Kidney tubule cell (primary cell): ENCODE measurements at regions not wholly inside any gene's neighbourhood (a gene's known extent, or its start where the extent isn't known, plus 50 kb on each side); places are given as distances from the start of the nearest gene placed in this dataset.

Experiments used
- DNase-seq: peaks from one replicate; pipeline ENCODE4 v3.0.0-alpha.2; 2018; ENCODE audit warnings: low spot score

DNA sequence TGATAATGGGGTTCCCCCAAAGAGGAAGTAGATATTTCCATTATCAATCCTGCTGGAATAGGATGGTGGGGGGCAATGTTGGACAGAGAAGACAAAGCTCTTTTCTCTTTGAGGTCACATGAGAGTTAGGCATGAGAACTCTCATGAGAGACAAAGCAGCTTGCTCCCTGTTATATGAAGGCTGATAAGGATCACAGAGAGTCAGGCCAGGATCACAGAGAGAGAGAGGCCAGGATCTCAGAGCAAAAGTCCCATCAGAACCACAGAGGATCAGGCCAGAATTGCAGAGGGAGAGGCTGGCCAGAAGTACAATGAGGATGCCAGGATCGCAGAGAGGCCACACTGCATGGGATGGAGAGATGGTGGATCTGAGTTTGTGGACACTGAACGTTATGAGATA is 457.1 kb downstream of the LPIN1 start:
- no peak for DNase-seq

- no peak for DNase-seq
These were observed 458.7 kb downstream of the LPIN1 start for GRCh38 chr2:12205086-12205485.

- DNase-seq = no peak
These were observed 461.1 kb downstream of the LPIN1 start for GRCh38 chr2:12207491-12207890.

DNA sequence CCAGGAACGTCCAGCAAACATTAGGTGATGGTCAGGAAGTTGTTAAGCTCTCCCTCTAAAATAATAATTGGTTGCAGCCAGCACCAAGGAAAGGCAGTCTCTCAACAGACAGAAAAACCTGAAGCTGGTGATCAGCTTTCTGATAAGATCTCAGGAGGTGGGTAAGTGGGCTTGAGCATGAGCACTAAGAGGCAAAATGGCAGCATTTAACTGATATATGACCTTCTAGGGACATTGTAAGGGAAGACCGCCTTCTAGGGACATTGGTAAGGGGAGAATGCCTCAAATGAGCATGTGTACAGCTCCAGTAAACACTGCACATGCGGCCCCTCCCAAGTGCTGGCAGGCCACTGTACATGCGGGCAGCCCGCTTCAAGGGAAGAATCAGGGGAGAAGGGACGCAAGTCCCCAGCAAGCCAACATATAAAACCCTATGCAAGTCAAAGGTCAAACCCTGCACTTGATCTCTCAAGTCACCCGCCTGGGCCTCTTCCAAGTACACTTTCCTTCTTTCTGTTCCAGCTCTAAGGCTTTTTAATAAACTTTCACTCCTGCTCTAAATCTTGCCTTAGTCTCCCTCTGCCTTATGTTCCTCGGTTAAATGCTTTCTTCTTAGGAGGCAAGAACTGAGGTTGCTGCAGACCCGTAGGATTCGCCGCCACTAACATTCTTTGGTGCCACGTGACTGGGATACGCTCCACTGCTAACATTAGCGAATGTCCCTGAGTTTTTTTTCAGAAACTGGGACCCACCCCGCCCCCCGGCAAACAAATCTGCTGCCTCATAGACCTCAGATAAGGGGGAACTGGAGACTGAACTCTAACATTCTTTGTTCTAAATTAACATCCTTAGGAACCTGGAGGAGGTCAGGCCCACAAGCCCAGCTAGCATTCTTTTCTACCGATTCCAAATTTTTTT is 463.8 kb downstream of the LPIN1 start:
- no peak for DNase-seq

DNA sequence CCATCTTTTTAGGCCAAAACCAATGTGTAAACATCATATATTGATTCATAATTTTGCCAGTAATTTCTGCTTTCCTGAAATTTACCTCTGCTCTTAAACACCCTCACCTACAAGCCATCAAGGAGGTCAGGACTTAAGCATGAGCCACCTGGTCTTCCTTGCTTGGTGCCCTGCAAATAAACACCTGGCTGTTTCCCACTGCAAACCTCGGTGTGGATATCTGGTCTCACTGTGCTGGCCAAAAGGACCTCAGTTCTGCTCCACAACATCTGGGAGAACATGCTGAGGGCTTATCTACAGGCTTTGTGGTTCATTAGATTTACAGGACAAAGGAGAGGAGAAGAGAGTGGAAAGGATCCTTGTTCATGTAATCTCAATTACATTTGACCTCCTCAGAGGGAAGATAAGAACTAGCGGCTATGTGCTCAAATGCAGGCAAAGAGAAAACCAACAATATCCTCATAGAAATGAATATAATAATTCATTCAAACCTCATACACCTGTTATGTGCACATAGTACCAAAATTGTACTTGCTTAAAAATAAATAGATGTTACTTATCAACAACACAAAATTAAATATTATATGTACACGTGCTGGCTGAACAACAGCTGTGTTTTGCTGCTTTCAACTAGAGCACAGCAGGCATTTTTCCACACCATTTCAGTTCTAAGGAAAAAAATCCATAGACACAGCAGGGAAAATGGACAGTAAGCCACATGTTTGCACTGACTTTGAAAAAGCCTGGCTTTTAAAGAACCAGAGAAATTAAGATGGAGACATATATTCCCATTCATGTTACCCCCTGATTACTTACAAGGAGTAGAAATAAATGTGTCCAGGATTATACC is 465.1 kb downstream of the LPIN1 start:
- no peak for DNase-seq

DNA sequence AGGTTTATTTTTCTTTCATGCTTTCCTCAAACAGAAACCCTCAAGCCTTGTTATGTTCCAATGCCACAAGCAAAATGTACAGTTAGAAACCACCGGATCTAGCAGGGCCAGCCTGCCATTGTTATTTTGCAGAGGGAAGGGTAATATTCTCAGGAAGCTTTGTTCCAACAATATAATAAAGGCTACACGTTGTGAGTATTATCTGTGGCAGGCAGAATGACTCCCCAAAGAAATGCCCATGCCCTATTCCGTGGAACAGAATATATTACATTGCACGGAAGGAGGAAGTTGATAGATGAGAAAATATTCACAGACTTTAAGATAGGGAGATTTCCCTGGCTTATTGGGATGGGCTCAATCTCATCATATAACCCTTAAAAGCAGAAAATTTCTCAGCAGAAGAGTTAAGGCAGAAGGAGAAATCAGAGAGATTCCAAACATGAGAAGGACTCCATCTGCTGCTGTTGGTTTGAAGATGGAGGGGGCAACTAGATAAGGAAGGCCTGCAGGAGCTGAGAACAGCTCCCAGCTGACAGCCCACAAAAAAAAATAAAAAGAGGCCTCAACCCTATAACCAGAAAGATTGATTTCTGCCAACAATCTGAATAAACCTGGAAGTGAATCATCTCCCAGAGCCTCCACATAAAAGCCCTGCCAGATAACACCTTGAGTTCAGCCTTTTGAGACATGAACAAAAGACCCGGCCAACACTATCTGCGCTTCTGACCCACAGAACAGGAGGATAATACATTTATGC is 466.6 kb downstream of the LPIN1 start:
- no peak for DNase-seq

DNA sequence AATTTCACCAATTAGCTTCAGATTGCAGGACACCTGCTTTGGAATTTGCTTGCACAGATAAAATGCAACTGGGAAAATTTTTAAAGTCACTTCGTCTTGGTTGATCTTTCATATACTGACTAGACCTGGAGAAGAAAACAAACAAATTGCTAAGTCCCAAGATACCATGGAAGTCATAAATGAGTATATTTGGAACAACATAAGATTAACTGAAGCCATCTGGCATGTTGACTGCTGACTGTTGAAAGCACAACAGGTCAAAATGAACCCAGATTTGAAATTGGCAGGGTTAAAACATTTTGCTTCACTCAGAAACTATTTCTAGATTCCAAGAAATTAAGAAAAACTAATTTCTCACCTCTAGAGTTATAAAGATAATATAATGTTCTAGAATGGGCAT is 470.7 kb downstream of the LPIN1 start:
- no peak for DNase-seq

DNA sequence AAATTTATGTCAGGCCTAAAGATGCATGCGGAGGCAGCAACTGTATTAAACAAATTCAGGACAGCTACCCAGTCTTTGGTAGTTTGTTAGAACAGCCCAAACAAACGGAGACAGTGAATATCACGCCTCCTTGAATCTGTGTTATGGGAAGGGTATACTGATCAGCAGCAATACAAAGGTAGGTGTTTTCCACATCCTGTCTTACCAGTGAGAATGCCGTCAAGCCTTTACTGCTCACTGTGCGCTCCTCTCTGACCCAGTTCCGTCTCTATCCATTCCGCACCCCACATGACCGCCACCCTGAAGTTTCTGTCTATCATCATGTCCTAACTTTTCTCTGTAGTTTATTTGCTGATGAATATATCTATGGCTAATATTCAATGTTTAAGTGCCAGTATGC is 473.3 kb downstream of the LPIN1 start:
- no peak for DNase-seq

GRCh38 chr2:12221584-12221983 is 475.2 kb downstream of the LPIN1 start:
- DNase-seq = no peak

DNA sequence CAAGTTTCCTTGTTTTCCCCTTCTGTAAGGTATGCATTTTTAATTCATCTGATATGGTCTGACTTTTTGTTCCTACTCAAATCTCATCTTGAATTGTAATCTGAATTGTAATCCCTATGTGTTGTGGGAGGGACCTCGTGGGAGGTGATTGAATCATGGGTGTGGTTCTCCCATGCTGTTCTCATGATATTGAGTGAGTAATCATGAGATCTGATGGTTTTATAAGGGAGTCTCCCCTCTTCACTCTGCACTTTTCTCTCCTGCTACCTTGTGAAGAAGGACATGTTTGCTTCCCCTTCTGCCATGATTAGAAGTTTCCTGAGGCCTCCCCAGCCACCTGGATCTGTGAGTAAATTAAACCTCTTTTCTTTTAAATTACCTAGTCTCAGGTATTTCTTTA is 476.1 kb downstream of the LPIN1 start:
- no peak for DNase-seq

GRCh38 chr2:12223732-12224131 is 477.3 kb downstream of the LPIN1 start:
- DNase-seq = no peak

DNA sequence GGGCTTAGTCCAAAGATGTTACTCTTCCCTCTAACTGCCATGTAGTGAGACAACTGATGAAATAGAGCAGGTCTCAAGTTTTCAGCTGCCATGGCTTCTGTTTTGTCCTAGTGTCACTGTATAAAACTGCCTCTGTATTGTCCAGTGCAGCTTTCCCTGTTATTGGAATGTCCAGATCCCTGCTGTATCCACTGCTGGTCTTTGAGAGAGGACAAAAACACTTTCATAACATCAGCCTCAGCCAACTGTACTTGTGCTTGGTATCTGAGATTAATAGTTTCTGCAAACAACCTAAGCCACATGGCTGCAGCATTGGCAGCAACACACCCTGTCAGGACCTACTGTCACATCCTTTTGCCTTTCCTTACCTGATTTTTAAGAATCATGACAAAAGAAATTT is 480.2 kb downstream of the LPIN1 start:
- DNase-seq = no peak

GRCh38 chr2:12227941-12228608 is 481.6 kb downstream of the LPIN1 start:
- peak; percentile 12 for DNase-seq

GRCh38 chr2:12231288-12231687 is 484.9 kb downstream of the LPIN1 start:
- no peak for DNase-seq

DNA sequence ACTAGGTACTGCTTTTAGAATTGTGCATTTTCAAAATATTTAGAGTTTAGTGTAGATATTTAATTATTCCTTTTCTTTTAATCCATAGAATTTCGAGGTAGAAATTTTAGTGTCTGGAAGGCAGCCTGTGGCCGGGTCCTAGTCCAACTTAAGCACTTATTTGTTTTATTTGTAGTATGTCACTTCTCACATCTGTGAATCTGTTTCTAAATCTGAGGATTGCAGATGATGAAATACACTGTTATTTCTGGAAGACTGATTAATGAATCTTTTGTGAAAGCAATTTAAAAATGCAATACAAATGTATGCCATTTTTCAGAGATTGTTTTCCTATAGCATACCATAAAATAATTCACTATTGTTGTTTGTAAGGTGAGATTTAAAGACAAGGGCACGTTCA is 483.9 kb upstream of the TRIB2 start:
- no peak for DNase-seq

DNA sequence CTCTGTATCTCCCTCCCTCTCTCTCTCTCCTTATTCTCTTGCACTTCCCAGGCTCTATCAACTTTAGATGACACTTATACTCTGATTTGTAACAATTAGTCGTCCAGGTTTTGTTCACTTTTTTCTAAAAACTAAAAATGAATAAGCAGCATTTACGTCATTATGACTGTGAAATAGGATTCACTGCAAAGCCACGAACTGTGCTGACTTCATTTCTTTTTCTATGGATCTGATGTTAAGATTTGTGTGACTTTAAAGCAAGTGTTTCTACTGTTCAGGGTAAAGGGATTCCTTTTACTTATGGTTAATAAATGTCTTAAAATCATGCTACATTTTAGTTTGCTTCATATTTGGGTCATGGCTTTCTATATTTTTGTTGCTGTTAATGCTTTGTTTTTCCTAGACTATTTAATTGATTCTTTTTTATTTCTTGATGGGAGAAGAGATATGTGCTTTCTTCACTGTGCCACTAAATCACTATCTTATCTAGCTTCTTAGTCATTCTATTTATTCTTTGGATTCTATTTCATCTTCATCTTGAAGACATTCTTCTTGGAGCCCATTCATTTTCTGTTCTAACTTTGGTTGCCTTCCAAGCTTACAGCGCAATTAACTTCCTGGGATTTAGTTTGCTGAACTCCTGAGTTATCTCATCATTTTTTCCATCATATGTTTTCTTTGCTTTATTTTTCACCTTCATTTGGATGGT is 480.4 kb upstream of the TRIB2 start:
- DNase-seq = no peak

DNA sequence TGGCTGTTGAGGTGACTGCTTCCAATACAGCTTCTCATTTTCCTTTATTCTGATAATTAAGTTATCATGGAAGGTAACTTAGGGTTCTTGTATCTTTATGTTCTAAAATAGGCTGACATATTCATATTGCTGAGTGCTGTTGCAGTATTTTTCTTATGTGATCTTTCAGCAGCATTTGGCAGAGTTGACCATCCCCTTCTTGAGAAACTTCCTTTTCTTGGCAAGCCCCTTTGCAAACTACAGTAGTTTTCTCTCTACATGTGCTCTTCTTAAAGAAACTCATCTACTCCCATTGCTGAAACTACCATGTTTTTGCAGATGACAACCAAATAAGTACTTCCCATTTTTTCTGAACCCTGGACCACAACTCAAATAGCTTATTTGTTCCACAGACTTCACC is 476.5 kb upstream of the TRIB2 start:
- no peak for DNase-seq

DNA sequence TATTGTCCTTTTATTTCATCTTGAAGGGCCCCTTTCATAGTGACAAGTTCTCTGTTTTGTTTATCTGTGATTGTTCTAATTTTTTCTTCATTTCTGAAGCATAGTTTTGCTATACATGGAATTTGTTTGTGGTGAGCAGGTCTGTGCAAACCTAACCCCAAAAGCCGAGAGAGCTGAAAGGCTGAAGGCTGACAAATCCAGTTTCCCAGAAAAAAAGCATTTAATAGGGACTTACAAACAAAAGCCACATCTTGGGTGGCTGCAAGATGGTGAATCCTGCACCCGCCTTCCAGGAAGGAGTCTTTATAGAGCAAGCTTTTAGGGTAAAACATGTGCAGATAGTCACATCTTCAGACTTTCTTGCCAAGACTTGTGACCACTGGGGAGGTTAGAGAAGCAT is 473.4 kb upstream of the TRIB2 start:
- no peak for DNase-seq

DNA sequence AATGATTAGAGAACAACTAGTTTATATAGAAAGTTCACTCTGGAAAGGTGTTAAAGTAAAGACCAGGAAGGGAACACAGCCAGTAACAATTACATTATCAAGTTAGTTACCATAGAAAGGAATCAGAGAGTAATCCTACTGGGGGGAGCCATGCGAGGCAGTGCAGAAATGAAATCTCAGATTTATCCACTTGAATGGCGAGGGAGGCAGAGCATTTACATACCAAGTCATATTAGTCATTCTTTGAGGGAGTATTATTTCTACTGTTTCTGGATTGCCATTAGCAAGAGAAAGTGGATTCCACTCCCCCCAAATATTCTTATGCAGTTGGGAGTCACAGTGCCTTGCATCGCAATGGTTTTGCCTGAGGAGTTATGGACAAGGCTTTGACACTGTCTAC is 472.7 kb upstream of the TRIB2 start:
- DNase-seq = peak; percentile 47

GRCh38 chr2:12251121-12251520 is 465.6 kb upstream of the TRIB2 start:
- no peak for DNase-seq

GRCh38 chr2:12251749-12252148 is 465.0 kb upstream of the TRIB2 start:
- DNase-seq = no peak
